Ectodermal cell (in vitro differentiated cells): ENCODE measurements at regions not wholly inside any gene's neighbourhood (a gene's known extent, or its start where the extent isn't known, plus 50 kb on each side); places are given as distances from the start of the nearest gene placed in this dataset.

Experiments
- H3K27ac ChIP-seq: 2 replicates; pipeline ENCODE4 v1.7.0; 2013; ENCODE audit warnings: mild to moderate bottlenecking, low read depth, low read length; ENCODE audit not compliant: insufficient read depth, poor library complexity, severe bottlenecking
- H3K27me3 ChIP-seq: 2 replicates; pipeline ENCODE4 v1.7.0; 2013; ENCODE audit warnings: mild to moderate bottlenecking, low read length; ENCODE audit not compliant: insufficient read depth, control insufficient read depth, poor library complexity, severe bottlenecking
- H3K36me3 ChIP-seq: one replicate; pipeline ENCODE4 v1.7.0; 2013; ENCODE audit warnings: low read length; ENCODE audit not compliant: control insufficient read depth, insufficient read depth
- H3K4me1 ChIP-seq: one replicate; pipeline ENCODE4 v1.7.0; 2013; ENCODE audit warnings: low read length; ENCODE audit not compliant: control insufficient read depth, insufficient read depth
- H3K4me3 ChIP-seq: 2 replicates; pipeline ENCODE4 v1.7.0; 2013; ENCODE audit warnings: low read depth, low read length, control low read depth; ENCODE audit not compliant: insufficient read depth
- H3K9me3 ChIP-seq: 2 replicates; pipeline ENCODE4 v1.7.0; 2013; ENCODE audit warnings: mild to moderate bottlenecking, low read length, moderate library complexity; ENCODE audit not compliant: control insufficient read depth
- WGBS, 2 experiments: methylation state at CpG; one replicate each; pipeline ENCODE4 v1.1.7; 2013; ENCODE audit warnings: missing lambda C conversion rate in 2 of 2; 5-methylcytosine and 5-hydroxymethylcytosine counted together

DNA sequence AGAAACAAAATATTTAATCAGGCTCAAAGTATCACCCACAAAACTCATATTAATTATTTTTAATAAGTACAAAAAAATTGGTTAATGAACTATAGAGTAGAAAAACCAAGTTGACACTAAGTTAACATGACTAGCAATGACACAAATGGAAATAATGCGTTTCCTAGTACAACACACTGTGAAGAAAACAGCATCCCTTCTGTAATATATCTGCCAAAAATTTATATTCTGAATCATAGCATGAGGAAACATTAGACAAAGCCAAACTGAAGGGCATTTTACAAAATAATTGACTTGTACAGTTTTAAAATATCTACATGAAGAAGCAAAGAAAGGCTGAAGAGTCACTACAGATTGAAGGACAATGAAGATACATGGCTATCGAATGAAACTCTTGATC lies 477.6 kb upstream of the INTU start:
- Histone ChIP-seq H3K36me3 (no peaks in the 10 kb centered on the region), H3K4me3 (no peak overlapping the region), H3K27ac (no peak overlapping the region), H3K4me1 (no peaks in the 10 kb centered on the region), H3K9me3 (no peaks in the 10 kb centered on the region), H3K27me3 (no peaks in the 10 kb centered on the region)
- WGBS, 2 experiments, result 89 to 95% methylated on average over 2 of the region's 2 CpGs

DNA sequence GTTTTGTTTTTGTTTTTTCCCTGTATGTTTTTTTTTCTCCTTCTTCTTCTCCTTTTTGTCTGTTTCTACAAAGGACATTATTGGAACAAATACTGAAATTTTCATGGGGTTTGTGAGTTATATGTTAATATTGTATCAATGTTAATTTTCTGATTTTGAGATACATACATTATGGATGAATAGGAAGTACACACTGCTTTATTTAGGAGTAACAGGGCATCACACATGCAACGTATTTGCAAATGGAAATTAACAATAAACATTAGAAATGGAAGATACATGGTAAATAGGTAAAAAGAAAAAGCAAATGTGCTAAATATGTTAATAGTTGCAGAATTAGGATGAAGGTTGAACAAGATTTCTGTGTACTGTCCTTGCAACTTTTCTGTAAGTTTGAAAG lies 477.2 kb upstream of the INTU start:
- WGBS, 2 experiments, result 86 to 100% methylated on average over 1 of the region's 1 CpG
- no peaks in the 10 kb centered on the region for H3K27me3 ChIP-seq
- no peak overlapping the region for H3K27ac ChIP-seq
- no peaks in the 10 kb centered on the region for H3K4me1 ChIP-seq
- H3K9me3 ChIP-seq, result no peaks in the 10 kb centered on the region
- H3K4me3 ChIP-seq, result no peak overlapping the region
- H3K36me3 ChIP-seq, result no peaks in the 10 kb centered on the region

DNA sequence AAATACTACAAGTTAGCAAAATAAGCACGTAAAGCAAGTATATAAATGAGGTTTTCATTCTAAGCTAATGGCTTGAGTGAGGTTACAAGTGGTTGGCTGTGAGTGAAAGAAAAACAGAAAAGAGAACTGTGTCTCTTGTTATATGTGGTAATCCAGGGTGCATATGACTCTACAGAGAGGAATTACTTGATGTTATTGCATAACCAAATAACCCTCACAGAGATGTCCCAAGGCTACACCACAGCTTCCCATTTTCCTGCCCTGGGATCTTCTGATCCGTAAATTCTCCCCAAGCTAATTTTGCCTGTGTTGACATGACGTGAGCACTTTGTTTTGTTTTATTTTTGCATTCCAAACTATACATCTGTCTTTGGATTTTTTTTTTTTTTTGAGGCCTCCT lies 470.0 kb upstream of the INTU start:
- Histone ChIP-seq H3K9me3 (no peaks in the 10 kb centered on the region), H3K4me1 (no peaks in the 10 kb centered on the region), H3K27me3 (no peaks in the 10 kb centered on the region), H3K27ac (no peak overlapping the region), H3K36me3 (no peaks in the 10 kb centered on the region), H3K4me3 (no peak overlapping the region)
- WGBS, 2 experiments, result 94 to 95% methylated on average over 3 of the region's 3 CpGs

DNA sequence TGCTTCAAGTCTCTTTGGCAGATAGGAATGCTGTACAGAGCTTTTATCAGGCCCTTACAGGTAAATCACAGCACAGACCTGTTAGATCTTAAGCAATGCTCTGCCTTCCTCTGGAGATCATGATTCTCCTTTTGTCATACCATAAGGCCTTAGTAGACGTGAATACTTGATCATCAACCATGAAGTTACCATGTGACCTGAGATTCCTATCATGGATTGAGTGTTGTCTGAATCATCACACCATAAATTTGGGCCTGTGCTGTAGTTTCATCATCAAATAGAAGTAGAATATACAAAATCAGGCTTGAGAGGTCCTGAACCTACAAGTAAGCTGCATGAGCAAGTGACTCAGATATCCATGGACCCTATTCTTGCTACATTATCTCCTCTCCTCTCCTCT lies 466.8 kb upstream of the INTU start:
- no peaks in the 10 kb centered on the region for H3K27me3 ChIP-seq
- H3K27ac ChIP-seq, result no peak overlapping the region
- no peak overlapping the region for H3K4me3 ChIP-seq
- no peaks in the 10 kb centered on the region for H3K4me1 ChIP-seq
- no peaks in the 10 kb centered on the region for H3K9me3 ChIP-seq
- 89 to 93% methylated on average over 1 of the region's 1 CpG for WGBS, 2 experiments
- H3K36me3 ChIP-seq, result no peaks in the 10 kb centered on the region

DNA sequence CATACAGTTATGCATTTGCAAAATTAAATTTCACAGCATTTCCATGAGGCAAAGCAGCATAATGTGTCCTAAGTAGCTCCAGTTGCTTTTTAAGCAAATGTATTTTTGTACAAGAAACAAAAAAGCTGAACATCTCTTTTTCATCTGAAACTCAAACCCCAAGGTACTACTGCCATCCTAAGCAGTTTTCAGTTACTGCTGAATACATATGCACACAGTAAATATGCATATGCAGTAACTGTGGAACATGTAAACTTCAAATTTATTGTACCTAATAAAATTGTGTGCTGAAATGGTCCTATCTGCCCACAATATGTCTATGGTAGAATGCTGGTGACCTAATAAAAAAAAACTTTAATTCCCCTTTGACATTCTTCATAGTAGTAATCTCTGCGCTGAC lies 458.6 kb upstream of the INTU start:
- no peaks in the 10 kb centered on the region for H3K9me3 ChIP-seq
- H3K36me3 ChIP-seq, result no peaks in the 10 kb centered on the region
- H3K27me3 ChIP-seq, result no peaks in the 10 kb centered on the region
- WGBS, 2 experiments, result 100% methylated on average over 1 of the region's 1 CpG; no CpG with 5 or more reads in 1 of the 2 experiments
- H3K4me1 ChIP-seq, result no peaks in the 10 kb centered on the region
- no peak overlapping the region for H3K4me3 ChIP-seq
- no peak overlapping the region for H3K27ac ChIP-seq

DNA sequence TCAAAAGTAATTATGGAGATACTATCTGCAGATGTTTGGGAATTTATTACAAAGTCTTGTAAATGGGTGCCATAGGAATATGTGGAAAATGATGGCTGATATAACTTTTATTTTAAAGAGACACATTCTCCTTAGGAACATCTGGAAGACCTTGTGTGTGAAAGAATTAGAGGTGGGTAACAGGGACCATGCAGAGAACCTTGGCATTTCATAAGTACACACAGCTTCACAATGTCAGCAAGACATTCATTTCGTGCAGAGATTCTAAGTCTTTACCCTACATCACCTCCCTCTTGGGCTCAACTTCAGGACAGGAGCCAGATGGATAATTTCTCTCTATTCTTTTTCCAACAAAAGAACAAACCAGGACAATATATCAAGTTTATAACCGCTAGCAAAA lies 458.1 kb upstream of the INTU start:
- Histone ChIP-seq H3K4me1 (no peaks in the 10 kb centered on the region), H3K36me3 (no peaks in the 10 kb centered on the region), H3K9me3 (no peaks in the 10 kb centered on the region), H3K27me3 (no peaks in the 10 kb centered on the region), H3K4me3 (no peak overlapping the region), H3K27ac (no peak overlapping the region)
- WGBS, 2 experiments, result 88 to 96% methylated on average over 1 to 2 of the region's 2 CpGs

DNA sequence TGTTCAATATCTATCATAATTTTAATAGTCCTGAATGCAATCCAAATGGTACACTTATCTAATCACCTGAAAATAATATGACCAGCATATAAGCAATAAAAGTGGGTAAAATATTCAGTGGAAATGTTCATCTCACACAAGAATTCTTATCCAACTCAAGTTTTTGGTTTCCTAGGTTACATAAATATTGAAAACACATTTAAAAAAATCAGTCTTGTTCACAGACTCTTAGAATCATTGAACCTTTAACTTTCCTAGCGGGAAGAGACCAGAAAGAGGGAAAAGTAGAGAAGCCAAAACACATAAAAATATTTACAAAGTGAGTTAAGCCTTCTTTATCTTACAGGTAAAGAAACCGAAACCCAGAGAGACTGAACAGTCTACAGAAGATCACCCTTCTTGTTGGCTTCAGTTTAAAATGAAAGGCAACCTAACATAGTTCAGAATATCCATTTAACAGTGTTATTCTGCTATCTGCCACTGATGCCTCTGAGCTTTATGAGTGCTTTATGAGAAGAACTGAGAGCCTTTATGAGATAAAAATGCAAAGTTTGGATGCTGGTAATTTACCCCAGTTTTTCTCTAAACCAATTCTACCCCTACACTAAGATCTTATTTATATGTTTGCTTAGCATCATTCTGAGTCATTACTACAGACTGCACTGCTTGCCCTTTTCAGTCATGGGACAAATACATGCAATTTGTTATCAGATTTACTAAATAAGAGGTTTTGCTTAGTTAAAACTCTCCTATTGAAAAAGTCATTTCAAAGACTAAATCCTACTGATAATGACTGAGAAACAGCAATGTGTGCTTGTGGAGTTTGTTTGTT lies 453.3 kb upstream of the INTU start:
- H3K36me3 ChIP-seq, result no peaks in the 10 kb centered on the region
- H3K27ac ChIP-seq, result no peak overlapping the region
- WGBS, 2 experiments, result 98 to 100% methylated on average over 2 of the region's 2 CpGs

DNA sequence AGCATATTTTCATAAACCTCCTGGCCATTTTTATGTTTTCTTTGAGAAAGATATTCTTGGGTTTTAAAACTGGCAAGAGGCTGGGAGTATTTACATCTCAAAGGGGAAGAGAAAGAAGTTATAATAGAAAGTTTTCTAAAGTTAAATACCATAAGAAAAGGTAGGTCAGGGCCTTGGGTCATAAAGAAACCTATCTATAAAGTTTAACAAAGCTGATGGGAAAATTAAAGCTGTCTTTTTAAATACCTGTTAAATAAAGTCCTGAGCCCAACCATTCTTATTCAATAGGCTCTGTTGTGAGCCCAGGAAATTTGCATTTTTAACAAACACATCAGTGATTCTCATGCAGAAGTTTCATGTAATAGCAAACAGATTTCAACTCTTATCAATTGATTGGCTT lies 451.8 kb upstream of the INTU start:
- Histone ChIP-seq H3K36me3 (no peaks in the 10 kb centered on the region), H3K27me3 (no peaks in the 10 kb centered on the region), H3K4me3 (no peak overlapping the region), H3K4me1 (no peaks in the 10 kb centered on the region), H3K9me3 (no peaks in the 10 kb centered on the region), H3K27ac (no peak overlapping the region)

More for the DNA sequence above, 453.3 kb upstream of the INTU start:
- no peak overlapping the region for H3K4me3 ChIP-seq
- H3K4me1 ChIP-seq, result no peaks in the 10 kb centered on the region
- no peaks in the 10 kb centered on the region for H3K27me3 ChIP-seq
- no peaks in the 10 kb centered on the region for H3K9me3 ChIP-seq

DNA sequence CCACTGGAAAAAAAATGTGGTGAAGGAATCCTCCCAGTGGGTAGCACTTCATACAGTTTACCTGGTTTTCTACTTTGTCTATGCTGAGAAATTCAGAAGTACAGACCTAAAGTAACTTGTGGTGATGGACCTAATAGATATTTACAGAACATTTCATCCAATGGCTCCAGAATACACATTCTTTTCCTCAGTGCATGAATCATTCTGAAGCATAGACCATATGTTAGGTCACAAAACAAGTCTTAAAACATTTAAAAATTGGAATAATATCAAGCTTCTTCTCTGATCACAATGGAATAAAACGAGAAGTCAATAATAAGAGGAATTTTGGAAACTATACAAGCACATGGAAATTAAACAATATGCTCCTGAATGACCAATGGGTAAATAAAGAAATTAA lies 450.1 kb upstream of the INTU start:
- Histone ChIP-seq H3K27ac (no peak overlapping the region), H3K4me3 (no peak overlapping the region), H3K9me3 (no peaks in the 10 kb centered on the region), H3K27me3 (no peaks in the 10 kb centered on the region), H3K4me1 (no peaks in the 10 kb centered on the region), H3K36me3 (no peaks in the 10 kb centered on the region)
- WGBS, 2 experiments, result 83% methylated on average over 1 of the region's 1 CpG; no CpG with 5 or more reads in 1 of the 2 experiments

DNA sequence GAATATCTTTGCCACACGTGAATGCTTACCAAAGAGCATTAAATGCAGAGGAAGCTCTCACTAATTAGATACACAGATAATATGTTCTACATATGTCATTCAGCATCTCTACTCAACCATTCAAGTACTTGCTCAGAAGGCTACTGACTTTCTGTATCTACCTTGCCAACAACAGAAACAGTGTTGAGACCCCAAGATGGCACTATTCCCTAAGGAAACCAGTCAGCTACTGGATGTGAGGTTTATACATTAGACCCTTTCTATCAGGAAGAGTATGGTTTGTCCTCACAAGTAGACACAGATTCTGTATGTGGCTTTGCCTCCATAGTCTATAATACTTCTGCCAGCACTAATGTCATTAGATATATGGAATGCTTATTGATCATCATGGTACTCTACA lies 443.9 kb upstream of the INTU start:
- Histone ChIP-seq H3K4me3 (no peak overlapping the region), H3K9me3 (no peaks in the 10 kb centered on the region), H3K27me3 (no peaks in the 10 kb centered on the region), H3K27ac (no peak overlapping the region), H3K36me3 (no peaks in the 10 kb centered on the region), H3K4me1 (no peaks in the 10 kb centered on the region)
- WGBS, 2 experiments, result 78 to 93% methylated on average over 1 of the region's 1 CpG
